ENCODE measurements at regions not wholly inside any gene's neighbourhood (a gene's known extent, or its start where the extent isn't known, plus 50 kb on each side); places are given as distances from the start of the nearest gene placed in this dataset.
"Not testable (repeated sequence)": the region's sequence is repeated elsewhere in the genome, so short reads cannot be mapped to it uniquely, and the experiment has no call there.

- DNase-seq = no peak
- WGBS, 2 donors (ENCODE audit: low coverage in 1 of 2) = 79 to 83% methylated on average over 1 to 6 of the region's 6 CpGs
- in situ Hi-C loops (cut with MboI; ENCODE audit: low pct_ligation_motif_present in 1 of 4, low pct_unique_long_range_greater_than_20kb in 1 of 4, low sequenced_read_pairs in 3 of 4) (no loop called here), intact Hi-C loops (cut with DNase I; ENCODE audit: low total_unique reads) (no loop called here)
- Histone ChIP-seq H3K27me3 (no peaks in the 10 kb centered on the region), H3K27ac (no peak overlapping the region), H3K36me3 (no peaks in the 10 kb centered on the region), H3K4me3 (no peak overlapping the region), H3K4me1 (no peaks in the 10 kb centered on the region), H3K9me3 (no peaks in the 10 kb centered on the region)
- TF ChIP-seq EP300 (IDR thresholded peaks at IDR 0.05; ENCODE audit: low read depth) = no peak
- no peak for TF ChIP-seq POLR2AphosphoS5 (IDR thresholded peaks at IDR 0.05)
- TF ChIP-seq POLR2A (IDR thresholded peaks at IDR 0.05) = no peak
- no peak for TF ChIP-seq CTCF (IDR thresholded peaks at IDR 0.05)
Measured at GRCh38 chr7:153103202-153103601, 343.6 kb downstream of the ACTR3B start.

- H3K27me3 ChIP-seq = no peaks in the 10 kb centered on the region
- 60 to 67% methylated on average over 1 to 5 of the region's 5 CpGs for WGBS, 2 donors (ENCODE audit: low coverage in 1 of 2)
- DNase-seq = no peak
- intact Hi-C loops (cut with DNase I; ENCODE audit: low total_unique reads) = no loop called here
- no peak for TF ChIP-seq CTCF (IDR thresholded peaks at IDR 0.05)
- TF ChIP-seq EP300 (IDR thresholded peaks at IDR 0.05; ENCODE audit: low read depth) = no peak
- TF ChIP-seq POLR2AphosphoS5 (IDR thresholded peaks at IDR 0.05) = no peak
- TF ChIP-seq POLR2A (IDR thresholded peaks at IDR 0.05) = no peak
- H3K4me1 ChIP-seq = no peaks in the 10 kb centered on the region
- H3K36me3 ChIP-seq = no peaks in the 10 kb centered on the region
- H3K27ac ChIP-seq = no peak overlapping the region
- H3K9me3 ChIP-seq = no peaks in the 10 kb centered on the region
- H3K4me3 ChIP-seq = no peak overlapping the region
- in situ Hi-C loops (cut with MboI; ENCODE audit: low pct_ligation_motif_present in 1 of 4, low pct_unique_long_range_greater_than_20kb in 1 of 4, low sequenced_read_pairs in 3 of 4) = no loop called here
Measured at GRCh38 chr7:153107826-153108225, 348.3 kb downstream of the ACTR3B start.

- TF ChIP-seq POLR2A (IDR thresholded peaks at IDR 0.05) = no peak
- TF ChIP-seq EP300 (IDR thresholded peaks at IDR 0.05; ENCODE audit: low read depth) = no peak
- no peak for TF ChIP-seq POLR2AphosphoS5 (IDR thresholded peaks at IDR 0.05)
- no peak for TF ChIP-seq CTCF (IDR thresholded peaks at IDR 0.05)
- intact Hi-C loops (cut with DNase I; ENCODE audit: low total_unique reads) (no loop called here), in situ Hi-C loops (cut with MboI; ENCODE audit: low pct_ligation_motif_present in 1 of 4, low pct_unique_long_range_greater_than_20kb in 1 of 4, low sequenced_read_pairs in 3 of 4) (no loop called here)
- no peaks in the 10 kb centered on the region for H3K27me3 ChIP-seq
- no peaks in the 10 kb centered on the region for H3K4me1 ChIP-seq
- H3K4me3 ChIP-seq = no peak overlapping the region
- DNase-seq = no peak
- WGBS, 2 donors (ENCODE audit: low coverage in 1 of 2) = 91 to 92% methylated on average over 7 to 8 of the region's 8 CpGs
- H3K27ac ChIP-seq = no peak overlapping the region
- no peaks in the 10 kb centered on the region for H3K36me3 ChIP-seq
- H3K9me3 ChIP-seq = no peaks in the 10 kb centered on the region
Measured at GRCh38 chr7:153109566-153109965, 350.0 kb downstream of the ACTR3B start.

- H3K27me3 ChIP-seq = no peaks in the 10 kb centered on the region
- in situ Hi-C loops (cut with MboI; ENCODE audit: low pct_ligation_motif_present in 1 of 4, low pct_unique_long_range_greater_than_20kb in 1 of 4, low sequenced_read_pairs in 3 of 4) (no loop called here), intact Hi-C loops (cut with DNase I; ENCODE audit: low total_unique reads) (no loop called here)
- no peak for DNase-seq
- no peaks in the 10 kb centered on the region for H3K36me3 ChIP-seq
- H3K4me1 ChIP-seq = no peaks in the 10 kb centered on the region
- TF ChIP-seq POLR2A (IDR thresholded peaks at IDR 0.05) (no peak), POLR2AphosphoS5 (IDR thresholded peaks at IDR 0.05) (no peak), EP300 (IDR thresholded peaks at IDR 0.05; ENCODE audit: low read depth) (no peak), CTCF (IDR thresholded peaks at IDR 0.05) (no peak)
- no peaks in the 10 kb centered on the region for H3K9me3 ChIP-seq
- no peak overlapping the region for H3K4me3 ChIP-seq
- whole genome bisulfite sequencing, 2 donors (ENCODE audit: low coverage in 1 of 2) = 91% methylated on average over 5 of the region's 5 CpGs; no CpG with 5 or more reads in 1 of the 2 donors
- no peak overlapping the region for H3K27ac ChIP-seq
Measured at GRCh38 chr7:153110606-153111005, 351.1 kb downstream of the ACTR3B start.

- H3K36me3 ChIP-seq; H3K27ac ChIP-seq; in situ Hi-C loops (cut with MboI; ENCODE audit: low pct_ligation_motif_present in 1 of 4, low pct_unique_long_range_greater_than_20kb in 1 of 4, low sequenced_read_pairs in 3 of 4); H3K4me1 ChIP-seq; DNase-seq; H3K4me3 ChIP-seq; H3K9me3 ChIP-seq; H3K27me3 ChIP-seq; intact Hi-C loops (cut with DNase I; ENCODE audit: low total_unique reads): not testable (repeated sequence)
- 82% methylated on average over 4 to 8 of the region's 8 CpGs for WGBS, 2 donors (ENCODE audit: low coverage in 1 of 2)
Measured at GRCh38 chr7:153122255-153122654, 362.7 kb downstream of the ACTR3B start.
